ENCODE measurements at regions not wholly inside any gene's neighbourhood (a gene's known extent, or its start where the extent isn't known, plus 50 kb on each side); places are given as distances from the start of the nearest gene placed in this dataset.
"Not testable (repeated sequence)": the region's sequence is repeated elsewhere in the genome, so short reads cannot be mapped to it uniquely, and the experiment has no call there.

GRCh38 chr1:14285238-14285637, 313.2 kb upstream of the KAZN start:
- DNase-seq (ENCODE audit: low spot score) = no peak
- no peak for TF ChIP-seq CTCF (IDR thresholded peaks at IDR 0.05; ENCODE audit: extremely low read depth, missing control alignments)

GRCh38 chr1:14291182-14291581, 307.3 kb upstream of the KAZN start:
- not testable (repeated sequence) for DNase-seq (ENCODE audit: low spot score)

- DNase-seq (ENCODE audit: low spot score) = no peak
- no peak for TF ChIP-seq CTCF (IDR thresholded peaks at IDR 0.05; ENCODE audit: extremely low read depth, missing control alignments)
These were observed 306.0 kb upstream of the KAZN start for GRCh38 chr1:14292520-14292919.

- TF ChIP-seq CTCF (IDR thresholded peaks at IDR 0.05; ENCODE audit: extremely low read depth, missing control alignments) = no peak
- DNase-seq (ENCODE audit: low spot score) = no peak
These were observed 304.5 kb upstream of the KAZN start for GRCh38 chr1:14294006-14294405.

- no peak for TF ChIP-seq CTCF (IDR thresholded peaks at IDR 0.05; ENCODE audit: extremely low read depth, missing control alignments)
- no peak for DNase-seq (ENCODE audit: low spot score)
These were observed 303.5 kb upstream of the KAZN start for GRCh38 chr1:14294860-14295536.

- no peak for DNase-seq (ENCODE audit: low spot score)
- TF ChIP-seq CTCF (IDR thresholded peaks at IDR 0.05; ENCODE audit: extremely low read depth, missing control alignments) = no peak
These were observed 301.7 kb upstream of the KAZN start for GRCh38 chr1:14296795-14297194.

GRCh38 chr1:14297356-14297755, 301.1 kb upstream of the KAZN start:
- TF ChIP-seq CTCF (IDR thresholded peaks at IDR 0.05; ENCODE audit: extremely low read depth, missing control alignments) = no peak
- no peak for DNase-seq (ENCODE audit: low spot score)

- no peak for DNase-seq (ENCODE audit: low spot score)
- TF ChIP-seq CTCF (IDR thresholded peaks at IDR 0.05; ENCODE audit: extremely low read depth, missing control alignments) = no peak
These were observed 299.7 kb upstream of the KAZN start for GRCh38 chr1:14298806-14299205.
